NB4 (cell line): ENCODE measurements at regions not wholly inside any gene's neighbourhood (a gene's known extent, or its start where the extent isn't known, plus 50 kb on each side); places are given as distances from the start of the nearest gene placed in this dataset.

Experiments
- DNase-seq: peaks from one replicate; pipeline ENCODE4 v3.0.0; 2010; ENCODE audit warnings: low read depth
- H3K4me3 ChIP-seq: one replicate; pipeline ENCODE4 v1.5.1; 2011; ENCODE audit warnings: mild to moderate bottlenecking, low read depth, low read length, moderate library complexity
- CTCF ChIP-seq: IDR thresholded peaks from one replicate; pipeline ENCODE4 v1.5.1; 2012; ENCODE audit warnings: low read depth, low read length
- MAX ChIP-seq: IDR thresholded peaks from 2 replicates; pipeline ENCODE4 v1.6.1; 2011; ENCODE audit warnings: low read depth, low read length
- MYC ChIP-seq: IDR thresholded peaks from 2 replicates; pipeline ENCODE4 v1.6.1; 2011; ENCODE audit warnings: low read depth, low read length
- POLR2A ChIP-seq: IDR thresholded peaks from 2 replicates; pipeline ENCODE4 v1.6.1; 2011; ENCODE audit warnings: mild to moderate bottlenecking; ENCODE audit not compliant: insufficient read length; ENCODE audit errors: extremely low read depth

GRCh38 chr2:14866736-14867352 lies 234.3 kb downstream of the LRATD1 start:
- no peak overlapping the region for H3K4me3 ChIP-seq
- TF ChIP-seq MYC (no peak), CTCF (no peak), MAX (no peak), POLR2A (no peak)
- DNase-seq, result no peak

GRCh38 chr2:14867853-14868252 lies 235.3 kb downstream of the LRATD1 start:
- TF ChIP-seq MAX (no peak), POLR2A (no peak), CTCF (no peak), MYC (no peak)
- DNase-seq, result no peak
- no peak overlapping the region for H3K4me3 ChIP-seq

GRCh38 chr2:14872779-14873325 lies 240.3 kb downstream of the LRATD1 start:
- no peak for TF ChIP-seq CTCF
- no peak for TF ChIP-seq MAX
- no peak for TF ChIP-seq MYC
- TF ChIP-seq POLR2A, result no peak
- H3K4me3 ChIP-seq, result peak overlapping the region; percentile 37
- DNase-seq, result peak; percentile 51

- no peak for DNase-seq
- TF ChIP-seq MAX (no peak), CTCF (no peak), POLR2A (no peak), MYC (no peak)
- H3K4me3 ChIP-seq, result no peak overlapping the region
Observed at GRCh38 chr2:14881651-14882327, 249.3 kb downstream of the LRATD1 start.

- H3K4me3 ChIP-seq, result no peak overlapping the region
- no peak for TF ChIP-seq MAX
- no peak for TF ChIP-seq MYC
- no peak for TF ChIP-seq CTCF
- no peak for TF ChIP-seq POLR2A
- no peak for DNase-seq
Observed at GRCh38 chr2:14884651-14885050, 252.1 kb downstream of the LRATD1 start.
